Brain microvascular endothelial cell (primary cell): ENCODE measurements at regions not wholly inside any gene's neighbourhood (a gene's known extent, or its start where the extent isn't known, plus 50 kb on each side); places are given as distances from the start of the nearest gene placed in this dataset.

Experiments
- DNase-seq: peaks from one replicate; pipeline ENCODE4 v3.0.0-alpha.2; 2020
- H3K27ac ChIP-seq: fragments of 250-450 bp; sonication (Bioruptor Pico); 2 replicates; pipeline ENCODE4 v1.5.1; 2020; ENCODE audit warnings: mild to moderate bottlenecking, moderate library complexity
- H3K27me3 ChIP-seq: fragments of 250-450 bp; sonication (Bioruptor Pico); replicated peaks from 2 replicates; pipeline ENCODE4 v1.5.1; 2020; ENCODE audit warnings: mild to moderate bottlenecking
- H3K36me3 ChIP-seq: fragments of 250-450 bp; sonication (Bioruptor Pico); replicated peaks from 2 replicates; pipeline ENCODE4 v1.5.1; 2020; ENCODE audit warnings: mild to moderate bottlenecking
- H3K4me3 ChIP-seq: 2 replicates; pipeline ENCODE4 v1.5.1; 2011; ENCODE audit warnings: low read depth, mild to moderate bottlenecking, control low read depth, low read length, moderate library complexity
- in situ Hi-C: cut with HindIII; loops from 2 replicates; pipeline ENCODE4 v1.10.0; 2017; ENCODE audit warnings: low sequenced_read_pairs, low pct_ligation_motif_present
- TF ChIP-seq, protein P1 (sequence below): IDR thresholded peaks from 2 replicates; pipeline ENCODE4 v1.5.1; 2011; ENCODE audit warnings: low read depth, mild to moderate bottlenecking, moderate library complexity, low read length, control low read depth, inconsistent platforms; ENCODE audit errors: missing control alignments

DNA sequence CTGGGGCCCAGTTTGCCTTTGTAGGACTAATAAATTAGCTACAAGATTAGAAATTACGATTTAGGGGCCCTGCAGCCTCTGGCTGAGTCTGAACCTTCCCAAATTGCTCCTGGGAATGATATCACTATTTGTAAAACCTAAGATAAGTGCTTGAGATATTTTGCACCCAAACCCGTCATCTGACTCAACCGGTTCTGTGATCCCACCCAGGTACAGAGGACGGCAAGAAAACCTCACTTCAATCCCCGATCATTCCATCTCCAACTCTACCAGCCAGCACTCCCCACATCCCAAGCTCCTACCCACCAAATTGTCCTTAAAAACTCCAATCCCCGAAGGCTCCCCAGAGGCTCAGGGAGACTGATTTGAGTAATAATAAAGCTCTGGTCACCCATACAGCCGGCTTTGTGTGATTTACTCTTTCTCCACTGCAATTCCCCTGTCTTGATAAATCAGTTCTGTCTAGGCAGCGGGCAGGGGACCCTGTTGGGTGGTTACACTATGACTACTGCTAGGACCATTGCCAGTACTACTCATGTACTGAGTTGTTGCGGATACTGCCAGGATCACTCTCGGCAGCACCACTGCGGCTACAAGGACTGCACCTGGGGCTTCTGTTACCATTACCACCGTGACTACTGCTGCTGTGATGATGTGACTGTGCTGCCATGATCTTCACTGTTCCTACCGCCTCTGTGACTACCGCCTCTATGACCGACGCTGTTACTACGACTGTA lies 73.1 kb downstream of the IRF8 start:
- in situ Hi-C loops = no loop called here
- Histone ChIP-seq H3K4me3 (no peak overlapping the region), H3K27ac (no peak overlapping the region), H3K36me3 (no peaks in the 10 kb centered on the region), H3K27me3 (peaks cover 14% of the 10 kb centered on the region)
- DNase-seq = no peak
- TF ChIP-seq, protein P1, sequence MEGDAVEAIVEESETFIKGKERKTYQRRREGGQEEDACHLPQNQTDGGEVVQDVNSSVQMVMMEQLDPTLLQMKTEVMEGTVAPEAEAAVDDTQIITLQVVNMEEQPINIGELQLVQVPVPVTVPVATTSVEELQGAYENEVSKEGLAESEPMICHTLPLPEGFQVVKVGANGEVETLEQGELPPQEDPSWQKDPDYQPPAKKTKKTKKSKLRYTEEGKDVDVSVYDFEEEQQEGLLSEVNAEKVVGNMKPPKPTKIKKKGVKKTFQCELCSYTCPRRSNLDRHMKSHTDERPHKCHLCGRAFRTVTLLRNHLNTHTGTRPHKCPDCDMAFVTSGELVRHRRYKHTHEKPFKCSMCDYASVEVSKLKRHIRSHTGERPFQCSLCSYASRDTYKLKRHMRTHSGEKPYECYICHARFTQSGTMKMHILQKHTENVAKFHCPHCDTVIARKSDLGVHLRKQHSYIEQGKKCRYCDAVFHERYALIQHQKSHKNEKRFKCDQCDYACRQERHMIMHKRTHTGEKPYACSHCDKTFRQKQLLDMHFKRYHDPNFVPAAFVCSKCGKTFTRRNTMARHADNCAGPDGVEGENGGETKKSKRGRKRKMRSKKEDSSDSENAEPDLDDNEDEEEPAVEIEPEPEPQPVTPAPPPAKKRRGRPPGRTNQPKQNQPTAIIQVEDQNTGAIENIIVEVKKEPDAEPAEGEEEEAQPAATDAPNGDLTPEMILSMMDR = no peak

- TF ChIP-seq, protein P1 = no peak
- Histone ChIP-seq H3K27me3 (peaks cover 20% of the 10 kb centered on the region), H3K27ac (no peak overlapping the region), H3K36me3 (no peaks in the 10 kb centered on the region), H3K4me3 (no peak overlapping the region)
- no peak for DNase-seq
- in situ Hi-C loops = no loop called here
Measured at GRCh38 chr16:85974428-85975375, 75.7 kb downstream of the IRF8 start.

DNA sequence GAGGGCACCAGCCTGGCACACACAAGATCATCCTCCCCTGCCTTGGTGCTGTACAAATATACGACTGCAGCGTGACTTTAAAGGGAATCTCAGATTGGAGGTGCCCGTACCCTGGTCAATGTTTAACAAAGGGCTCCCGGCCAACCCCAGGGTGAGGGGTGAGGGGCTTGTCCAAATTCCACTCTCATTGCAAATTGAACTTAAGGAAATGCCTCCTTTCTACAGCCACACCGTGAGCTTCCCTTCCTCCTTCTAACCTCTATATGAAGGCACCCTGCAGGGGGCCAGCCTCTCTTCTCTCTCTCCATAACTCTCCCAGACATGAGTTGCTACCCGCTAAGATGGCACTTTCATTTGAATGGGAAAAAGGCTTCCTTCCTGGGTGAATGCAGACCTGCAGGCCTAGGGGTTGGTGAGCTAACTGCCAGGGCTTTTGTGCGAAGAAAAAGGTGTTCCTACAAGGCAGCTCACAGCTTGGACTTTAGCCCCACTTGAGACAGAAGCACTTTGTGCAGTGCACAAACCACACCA lies 76.6 kb downstream of the IRF8 start:
- in situ Hi-C loops = no loop called here
- Histone ChIP-seq H3K36me3 (no peaks in the 10 kb centered on the region), H3K4me3 (no peak overlapping the region)

GRCh38 chr16:85978291-85978775 lies 79.4 kb downstream of the IRF8 start:
- no peaks in the 10 kb centered on the region for H3K36me3 ChIP-seq
- no peak for DNase-seq
- H3K27me3 ChIP-seq = peaks cover 45% of the 10 kb centered on the region
- in situ Hi-C loops = no loop called here
- H3K4me3 ChIP-seq = no peak overlapping the region
- TF ChIP-seq, protein P1 = no peak
- no peak overlapping the region for H3K27ac ChIP-seq

More for the DNA sequence above, 76.6 kb downstream of the IRF8 start:
- Histone ChIP-seq H3K27ac (no peak overlapping the region), H3K27me3 (peaks cover 23% of the 10 kb centered on the region)
- no peak for DNase-seq
- TF ChIP-seq, protein P1 = no peak

- Histone ChIP-seq H3K4me3 (no peak overlapping the region), H3K36me3 (no peaks in the 10 kb centered on the region), H3K27ac (no peak overlapping the region), H3K27me3 (peaks cover 50% of the 10 kb centered on the region)
- DNase-seq = no peak
- TF ChIP-seq, protein P1 = no peak
- in situ Hi-C loops = no loop called here
Measured at GRCh38 chr16:85978976-85979375, 80.0 kb downstream of the IRF8 start.
